Prostate gland (tissue), 2 donors: ENCODE measurements at regions not wholly inside any gene's neighbourhood (a gene's known extent, or its start where the extent isn't known, plus 50 kb on each side); places are given as distances from the start of the nearest gene placed in this dataset.

Experiments used
- DNase-seq: peaks from one replicate; pipeline ENCODE4 v3.0.0-alpha.2; 2019; ENCODE audit warnings: low spot score
- H3K27ac ChIP-seq, 2 donors: fragments of 200-600 bp; sonication (generic); 2 replicates each; pipeline ENCODE4 v1.5.1; 2017 to 2019
- H3K27me3 ChIP-seq: fragments of 200-600 bp; sonication (generic); replicated peaks from 2 replicates; pipeline ENCODE4 v1.5.1; 2019; ENCODE audit not compliant: insufficient read depth
- H3K36me3 ChIP-seq, 2 donors: fragments of 200-600 bp; sonication (generic); 1 replicate in 1 of 2; 2 replicates in 1 of 2; pipeline versions ENCODE4 v1.5.1 to v1.8.1; 2017 to 2019
- H3K4me1 ChIP-seq: fragments of 200-600 bp; sonication (generic); replicated peaks from 2 replicates; pipeline ENCODE4 v1.5.1; 2019
- H3K4me3 ChIP-seq, 2 donors: fragments of 200-600 bp; sonication (generic); 2 replicates each; pipeline ENCODE4 v1.5.1; 2017 to 2019
- H3K9me3 ChIP-seq: fragments of 200-600 bp; sonication (generic); 2 replicates; pipeline ENCODE4 v1.5.1; 2017
- CTCF ChIP-seq, 4 experiments: fragments of 200-600 bp in 2 of 4; fragments of 450-650 bp in 2 of 4; sonication (generic) in 2 of 4; IDR thresholded peaks; 1 replicate in 3 of 4; 2 replicates in 1 of 4; pipeline ENCODE4 v1.5.1; 2016 to 2019; ENCODE audit warnings: antibody characterized with exemption in 4 of 4, mild to moderate bottlenecking in 2 of 4, moderate library complexity in 2 of 4
- POLR2A ChIP-seq: fragments of 450-650 bp; IDR thresholded peaks from one replicate; pipeline ENCODE4 v1.6.1; 2016; ENCODE audit warnings: antibody characterized with exemption, mild to moderate bottlenecking
- POLR2AphosphoS5 ChIP-seq: sonication (generic); formaldehyde crosslinking; IDR thresholded peaks from one replicate; pipeline ENCODE4 v1.6.1; 2017; ENCODE audit warnings: antibody characterized with exemption
- WGBS: methylation state at CpG from one replicate; pipeline ENCODE4 v1.1.5; 2018; 5-methylcytosine and 5-hydroxymethylcytosine counted together
- intact Hi-C: fragments of 100-400 bp; cut with DNase I; formaldehyde crosslinking; loops from one replicate; pipeline ENCODE4 v1.14.2; 2022

DNA sequence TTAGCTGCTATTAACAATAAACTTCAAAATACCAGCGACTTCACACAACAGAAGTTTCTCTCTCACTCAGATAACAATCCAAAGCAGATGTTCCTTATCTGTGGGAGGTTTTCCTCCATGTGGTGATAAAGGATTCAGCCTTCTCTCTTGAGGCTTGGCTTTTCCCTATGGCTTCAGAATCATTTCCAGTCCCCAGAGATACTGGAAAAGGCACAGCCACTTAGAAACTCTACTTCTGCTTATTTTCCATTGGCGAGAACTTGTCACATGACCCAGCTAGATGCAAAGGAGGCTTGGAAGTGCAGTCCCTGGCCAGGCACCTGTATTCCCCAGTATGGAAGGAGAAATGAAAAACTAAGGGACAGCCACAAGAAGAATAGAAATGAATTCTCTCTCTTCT lies 344.8 kb downstream of the MTX2 start:
- no peaks in the 10 kb centered on the region for H3K4me1 ChIP-seq
- DNase-seq: no peak
- TF ChIP-seq POLR2A: no peak
- no peak for TF ChIP-seq POLR2AphosphoS5
- no peak for TF ChIP-seq CTCF (IDR thresholded peaks at IDR 0.05)
- intact Hi-C loops: no loop called here
- 60% methylated on average over 2 of the region's 2 CpGs for WGBS
- H3K27me3 ChIP-seq: peaks cover 3% of the 10 kb centered on the region
- no peak overlapping the region for H3K4me3 ChIP-seq
- no peaks in the 10 kb centered on the region for H3K9me3 ChIP-seq
- H3K36me3 ChIP-seq: no peaks in the 10 kb centered on the region
- no peak overlapping the region for H3K27ac ChIP-seq

- Histone ChIP-seq H3K4me1 (no peaks in the 10 kb centered on the region), H3K9me3 (no peaks in the 10 kb centered on the region), H3K4me3 (no peak overlapping the region), H3K27me3 (peaks cover 3% of the 10 kb centered on the region), H3K27ac (no peak overlapping the region), H3K36me3 (no peaks in the 10 kb centered on the region)
- DNase-seq: no peak
- WGBS: 36% methylated on average over 2 of the region's 2 CpGs
- TF ChIP-seq POLR2AphosphoS5 (no peak), CTCF (IDR thresholded peaks at IDR 0.05) (no peak), POLR2A (no peak)
- intact Hi-C loops: no loop called here
Observed at GRCh38 chr2:176614930-176615329, 345.7 kb downstream of the MTX2 start.

DNA sequence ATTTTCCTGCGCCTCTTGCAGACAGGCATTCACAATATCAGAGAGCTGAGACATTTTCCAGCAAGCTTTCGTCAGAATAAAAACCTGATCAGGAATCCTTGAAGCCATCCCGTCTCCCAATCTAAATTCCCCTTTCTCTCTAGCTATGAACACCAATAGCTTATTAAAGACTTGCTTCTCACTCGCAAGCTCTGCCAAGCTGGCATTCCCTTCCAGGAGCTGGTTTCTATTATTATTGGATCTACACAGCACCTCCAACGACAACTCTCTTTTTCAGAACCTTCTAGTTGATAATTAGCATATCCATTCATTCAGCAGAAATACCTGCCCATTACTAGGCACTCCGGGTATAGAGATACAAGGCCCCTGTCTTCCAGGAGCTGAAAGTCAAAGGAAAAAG lies 350.3 kb downstream of the MTX2 start:
- no peak for TF ChIP-seq POLR2AphosphoS5
- no peak for TF ChIP-seq POLR2A
- no peak for TF ChIP-seq CTCF (IDR thresholded peaks at IDR 0.05)
- no peak overlapping the region for H3K27ac ChIP-seq
- DNase-seq: no peak
- H3K36me3 ChIP-seq: no peaks in the 10 kb centered on the region
- no peaks in the 10 kb centered on the region for H3K27me3 ChIP-seq
- H3K4me1 ChIP-seq: no peaks in the 10 kb centered on the region
- no peak overlapping the region for H3K4me3 ChIP-seq
- 92% methylated on average over 6 of the region's 6 CpGs for WGBS
- no peaks in the 10 kb centered on the region for H3K9me3 ChIP-seq
- intact Hi-C loops: no loop called here

DNA sequence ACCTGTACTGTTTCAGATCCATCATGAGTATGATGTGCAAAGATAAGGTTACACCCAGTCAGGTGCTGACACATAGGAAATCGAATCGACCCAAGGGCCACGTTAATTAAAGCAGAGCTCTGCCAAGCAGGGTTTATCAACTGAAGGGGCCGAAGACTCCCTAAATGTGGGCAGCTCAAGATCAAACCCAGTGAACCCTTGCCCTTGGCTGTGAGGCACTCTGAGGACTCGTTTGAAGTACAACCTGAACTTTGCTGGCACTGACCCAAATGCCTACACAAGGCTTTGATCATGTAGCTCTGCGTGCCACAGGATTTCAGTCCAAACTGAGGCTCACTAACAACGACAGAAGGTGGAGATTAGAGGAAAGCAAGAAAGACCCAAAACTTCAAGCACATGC lies 352.1 kb downstream of the MTX2 start:
- no peak for DNase-seq
- intact Hi-C loops: no loop called here
- Histone ChIP-seq H3K4me1 (no peaks in the 10 kb centered on the region), H3K27me3 (no peaks in the 10 kb centered on the region), H3K36me3 (no peaks in the 10 kb centered on the region), H3K9me3 (no peaks in the 10 kb centered on the region), H3K27ac (no peak overlapping the region), H3K4me3 (no peak overlapping the region)
- WGBS: 50% methylated on average over 7 of the region's 7 CpGs
- no peak for TF ChIP-seq CTCF (IDR thresholded peaks at IDR 0.05)
- no peak for TF ChIP-seq POLR2AphosphoS5
- TF ChIP-seq POLR2A: no peak

GRCh38 chr2:176622792-176623191 lies 353.6 kb downstream of the MTX2 start:
- DNase-seq: no peak
- no peak for TF ChIP-seq CTCF (IDR thresholded peaks at IDR 0.05)
- TF ChIP-seq POLR2A: no peak
- TF ChIP-seq POLR2AphosphoS5: no peak
- WGBS: 91% methylated on average over 4 of the region's 4 CpGs
- Histone ChIP-seq H3K9me3 (no peaks in the 10 kb centered on the region), H3K27ac (no peak overlapping the region), H3K27me3 (peaks cover 4% of the 10 kb centered on the region), H3K4me1 (no peaks in the 10 kb centered on the region), H3K4me3 (no peak overlapping the region), H3K36me3 (no peaks in the 10 kb centered on the region)
- intact Hi-C loops: no loop called here
